ENCODE measurements at regions not wholly inside any gene's neighbourhood (a gene's known extent, or its start where the extent isn't known, plus 50 kb on each side); places are given as distances from the start of the nearest gene placed in this dataset.

DNA sequence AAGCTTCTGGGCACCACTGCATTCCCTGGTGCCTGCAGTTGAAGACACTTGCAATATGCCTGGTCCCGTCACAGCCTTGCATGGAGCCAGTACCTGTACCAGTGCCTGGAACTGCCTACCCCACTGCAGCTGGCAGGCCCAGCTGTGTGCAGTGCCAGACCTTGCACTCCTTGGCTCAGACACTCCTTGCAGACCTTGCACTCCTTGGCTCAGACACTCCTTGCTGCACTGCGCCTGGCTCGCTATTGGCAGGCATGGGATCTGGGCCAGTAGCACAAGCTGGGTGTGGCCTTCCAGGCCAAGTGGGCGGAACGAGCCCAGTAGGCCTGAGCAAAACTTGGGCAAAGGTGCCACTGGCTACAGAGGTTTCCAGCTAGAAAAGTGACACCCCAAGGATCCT is 1189.1 kb downstream of the GRIK2 start:
- Histone ChIP-seq H3K79me2 (ENCODE audit: low read length) (no peaks in the 10 kb centered on the region), H3K4me2 (ENCODE audit: low read length) (no peak overlapping the region), H3K27me3 (ENCODE audit: low read depth, low read length) (no peaks in the 10 kb centered on the region), H3K4me3 (ENCODE audit: low read length) (no peak overlapping the region), H3K36me3 (replicated peaks; ENCODE audit: low read depth, low read length) (no peaks in the 10 kb centered on the region), H3K9me3 (ENCODE audit: insufficient read depth, low read length) (no peaks in the 10 kb centered on the region), H3K9ac (ENCODE audit: low read length) (no peak overlapping the region), H2AFZ (ENCODE audit: low read depth, low read length) (no peak overlapping the region), H3K27ac (ENCODE audit: low read length) (no peak overlapping the region), H3K4me1 (ENCODE audit: low read length) (no peaks in the 10 kb centered on the region), H4K20me1 (ENCODE audit: insufficient read depth, low read length) (no peaks in the 10 kb centered on the region)
- TF ChIP-seq, protein P1, sequence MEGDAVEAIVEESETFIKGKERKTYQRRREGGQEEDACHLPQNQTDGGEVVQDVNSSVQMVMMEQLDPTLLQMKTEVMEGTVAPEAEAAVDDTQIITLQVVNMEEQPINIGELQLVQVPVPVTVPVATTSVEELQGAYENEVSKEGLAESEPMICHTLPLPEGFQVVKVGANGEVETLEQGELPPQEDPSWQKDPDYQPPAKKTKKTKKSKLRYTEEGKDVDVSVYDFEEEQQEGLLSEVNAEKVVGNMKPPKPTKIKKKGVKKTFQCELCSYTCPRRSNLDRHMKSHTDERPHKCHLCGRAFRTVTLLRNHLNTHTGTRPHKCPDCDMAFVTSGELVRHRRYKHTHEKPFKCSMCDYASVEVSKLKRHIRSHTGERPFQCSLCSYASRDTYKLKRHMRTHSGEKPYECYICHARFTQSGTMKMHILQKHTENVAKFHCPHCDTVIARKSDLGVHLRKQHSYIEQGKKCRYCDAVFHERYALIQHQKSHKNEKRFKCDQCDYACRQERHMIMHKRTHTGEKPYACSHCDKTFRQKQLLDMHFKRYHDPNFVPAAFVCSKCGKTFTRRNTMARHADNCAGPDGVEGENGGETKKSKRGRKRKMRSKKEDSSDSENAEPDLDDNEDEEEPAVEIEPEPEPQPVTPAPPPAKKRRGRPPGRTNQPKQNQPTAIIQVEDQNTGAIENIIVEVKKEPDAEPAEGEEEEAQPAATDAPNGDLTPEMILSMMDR (IDR thresholded peaks at IDR 0.05; ENCODE audit: low read depth, low read length): no peak
- no peak for TF ChIP-seq EZH2phosphoT487 (IDR thresholded peaks at IDR 0.05; ENCODE audit: low read depth)

DNA sequence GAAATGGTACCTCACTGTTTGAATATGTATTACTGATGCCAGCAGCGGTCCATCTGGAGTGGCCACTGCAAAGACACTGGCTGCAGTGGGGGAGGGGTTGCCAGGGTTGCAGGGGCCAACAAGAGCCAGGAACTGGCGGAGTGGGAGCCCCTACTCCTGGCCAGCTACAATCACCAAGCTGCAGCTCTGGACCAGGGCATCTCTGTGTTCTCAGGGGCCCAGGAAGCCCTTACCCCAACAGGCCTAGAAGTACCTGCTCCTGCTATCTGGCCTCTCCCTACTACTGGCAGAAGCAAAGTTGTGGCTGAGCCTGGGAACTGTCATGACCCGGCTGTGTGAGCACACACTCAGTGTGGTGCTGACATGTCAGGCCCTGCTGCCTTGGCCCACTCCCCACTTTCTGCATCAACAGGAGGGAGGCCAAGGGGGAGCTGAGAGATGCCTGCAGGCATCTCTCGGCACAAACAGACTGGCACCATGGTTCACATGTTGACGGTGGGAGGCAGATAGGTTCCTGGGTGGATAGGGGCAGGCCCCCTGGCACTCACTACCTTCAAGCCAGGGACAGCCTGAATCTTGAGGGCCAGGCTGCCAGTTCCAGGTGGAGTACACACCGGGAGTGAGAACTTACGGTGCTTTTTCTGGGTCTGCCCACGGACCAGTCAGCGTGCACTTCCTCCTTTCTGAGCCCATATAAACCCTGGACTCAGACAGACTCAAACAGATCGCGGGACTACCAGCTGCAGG is 1188.0 kb downstream of the GRIK2 start:
- Histone ChIP-seq H3K9ac (ENCODE audit: low read length) (no peak overlapping the region), H2AFZ (ENCODE audit: low read depth, low read length) (no peak overlapping the region), H3K4me1 (ENCODE audit: low read length) (no peaks in the 10 kb centered on the region), H4K20me1 (ENCODE audit: insufficient read depth, low read length) (no peaks in the 10 kb centered on the region), H3K27me3 (ENCODE audit: low read depth, low read length) (no peaks in the 10 kb centered on the region), H3K9me3 (ENCODE audit: insufficient read depth, low read length) (no peaks in the 10 kb centered on the region), H3K4me3 (ENCODE audit: low read length) (no peak overlapping the region), H3K27ac (ENCODE audit: low read length) (no peak overlapping the region), H3K36me3 (replicated peaks; ENCODE audit: low read depth, low read length) (no peaks in the 10 kb centered on the region), H3K4me2 (ENCODE audit: low read length) (no peak overlapping the region), H3K79me2 (ENCODE audit: low read length) (no peaks in the 10 kb centered on the region)
- TF ChIP-seq EZH2phosphoT487 (IDR thresholded peaks at IDR 0.05; ENCODE audit: low read depth): no peak
- TF ChIP-seq, protein P1 (IDR thresholded peaks at IDR 0.05; ENCODE audit: low read depth, low read length): no peak

DNA sequence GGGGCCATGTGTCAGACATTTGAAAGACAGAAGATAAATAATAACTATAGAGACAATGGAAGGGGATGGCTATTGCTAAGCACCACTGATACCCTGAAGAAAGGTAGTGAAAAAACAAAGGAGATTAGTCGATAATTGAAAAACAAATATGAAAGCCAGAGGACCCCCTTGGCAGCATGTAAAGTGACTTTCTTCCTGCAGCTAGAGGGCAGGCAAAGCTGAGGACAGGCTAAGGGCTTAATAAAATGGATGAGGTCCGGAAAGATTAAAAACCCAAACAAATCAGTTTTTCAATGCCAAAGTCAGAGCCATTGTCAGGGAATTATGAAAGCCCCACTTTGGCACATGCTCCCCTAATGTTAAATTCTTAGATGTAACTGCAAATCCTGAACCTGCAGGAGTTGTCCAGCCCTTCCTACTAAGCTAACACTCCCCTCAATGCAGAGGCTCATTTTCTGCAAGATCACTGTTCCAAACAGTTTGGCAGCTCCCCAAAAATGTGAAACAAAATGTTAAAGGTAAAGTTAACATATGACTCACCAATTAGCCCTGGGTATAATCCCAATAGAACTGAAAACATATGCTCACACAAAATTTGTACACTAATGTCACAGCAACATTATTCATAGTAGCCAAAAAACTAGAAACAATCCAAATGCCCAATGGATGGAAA is 1177.9 kb downstream of the GRIK2 start:
- H3K36me3 ChIP-seq (replicated peaks; ENCODE audit: low read depth, low read length): no peaks in the 10 kb centered on the region
- H3K4me2 ChIP-seq (ENCODE audit: low read length): no peak overlapping the region
- H3K79me2 ChIP-seq (ENCODE audit: low read length): no peaks in the 10 kb centered on the region
- H2AFZ ChIP-seq (ENCODE audit: low read depth, low read length): no peak overlapping the region
- H3K27ac ChIP-seq (ENCODE audit: low read length): no peak overlapping the region
- H3K4me3 ChIP-seq (ENCODE audit: low read length): no peak overlapping the region
- no peaks in the 10 kb centered on the region for H3K27me3 ChIP-seq (ENCODE audit: low read depth, low read length)
- TF ChIP-seq, protein P1 (IDR thresholded peaks at IDR 0.05; ENCODE audit: low read depth, low read length): no peak
- no peak for TF ChIP-seq EZH2phosphoT487 (IDR thresholded peaks at IDR 0.05; ENCODE audit: low read depth)
- peaks cover 9% of the 10 kb centered on the region for H3K4me1 ChIP-seq (ENCODE audit: low read length)
- no peaks in the 10 kb centered on the region for H3K9me3 ChIP-seq (ENCODE audit: insufficient read depth, low read length)
- no peaks in the 10 kb centered on the region for H4K20me1 ChIP-seq (ENCODE audit: insufficient read depth, low read length)
- no peak overlapping the region for H3K9ac ChIP-seq (ENCODE audit: low read length)

DNA sequence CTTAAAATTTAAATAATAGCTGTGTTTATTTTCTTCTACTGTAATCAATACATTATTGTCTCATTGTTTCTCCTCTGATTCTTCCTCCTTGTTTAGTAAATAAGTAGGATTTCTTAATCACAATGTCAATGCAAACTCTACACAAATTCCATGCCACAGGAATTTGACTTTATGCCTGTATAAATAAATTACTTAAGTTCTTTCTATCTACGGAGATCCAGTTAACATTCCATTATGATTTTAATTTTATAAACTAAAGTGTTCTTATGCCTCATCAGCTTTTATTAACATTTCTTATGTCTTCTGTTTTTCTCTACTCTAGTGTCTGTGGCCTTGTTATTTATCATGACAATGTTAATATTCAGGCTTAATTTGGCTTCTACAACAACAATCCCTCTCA is 1169.2 kb downstream of the GRIK2 start:
- no peak overlapping the region for H3K9ac ChIP-seq (ENCODE audit: low read length)
- no peaks in the 10 kb centered on the region for H3K9me3 ChIP-seq (ENCODE audit: insufficient read depth, low read length)
- H4K20me1 ChIP-seq (ENCODE audit: insufficient read depth, low read length): no peaks in the 10 kb centered on the region
- no peaks in the 10 kb centered on the region for H3K79me2 ChIP-seq (ENCODE audit: low read length)
- no peak for TF ChIP-seq EZH2phosphoT487 (IDR thresholded peaks at IDR 0.05; ENCODE audit: low read depth)
- TF ChIP-seq, protein P1 (IDR thresholded peaks at IDR 0.05; ENCODE audit: low read depth, low read length): no peak
- peaks cover under 1% of the 10 kb centered on the region; the same call in 1 of the 2 replicates for H3K4me1 ChIP-seq (ENCODE audit: low read length)
- no peaks in the 10 kb centered on the region for H3K36me3 ChIP-seq (replicated peaks; ENCODE audit: low read depth, low read length)
- H3K4me2 ChIP-seq (ENCODE audit: low read length): no peak overlapping the region
- H3K27ac ChIP-seq (ENCODE audit: low read length): no peak overlapping the region
- H2AFZ ChIP-seq (ENCODE audit: low read depth, low read length): no peak overlapping the region
- no peak overlapping the region for H3K4me3 ChIP-seq (ENCODE audit: low read length)
- no peaks in the 10 kb centered on the region for H3K27me3 ChIP-seq (ENCODE audit: low read depth, low read length)
